Stimulated activated CD4-positive, alpha-beta T cell treated with anti-CD3 and anti-CD28 coated beads, Interleukin-12 subunit alpha, Interleukin-12 subunit beta, amount 100 ng/mL, for 4 hours (primary cell): ENCODE measurements at regions not wholly inside any gene's neighbourhood (a gene's known extent, or its start where the extent isn't known, plus 50 kb on each side); places are given as distances from the start of the nearest gene placed in this dataset.

Experiments used
- DNase-seq: peaks from one replicate; pipeline ENCODE4 v3.0.0-alpha.2; 2020

- DNase-seq: no peak
Observed at GRCh38 chr2:204333861-204334260, 211.4 kb upstream of the PARD3B start.

- DNase-seq: no peak
Observed at GRCh38 chr2:204335451-204336058, 209.7 kb upstream of the PARD3B start.

GRCh38 chr2:204336153-204336744 is 209.0 kb upstream of the PARD3B start:
- no peak for DNase-seq

GRCh38 chr2:204337638-204338037 is 207.6 kb upstream of the PARD3B start:
- no peak for DNase-seq

- DNase-seq: no peak
Observed at GRCh38 chr2:204339212-204339715, 206.0 kb upstream of the PARD3B start.

GRCh38 chr2:204340511-204340910 is 204.8 kb upstream of the PARD3B start:
- no peak for DNase-seq

GRCh38 chr2:204341887-204342276 is 203.4 kb upstream of the PARD3B start:
- DNase-seq: no peak

- DNase-seq: no peak
Observed at GRCh38 chr2:204343685-204344084, 201.6 kb upstream of the PARD3B start.

- no peak for DNase-seq
Observed at GRCh38 chr2:204344119-204344518, 201.2 kb upstream of the PARD3B start.

- DNase-seq: no peak
Observed at GRCh38 chr2:204346906-204347305, 198.4 kb upstream of the PARD3B start.

- no peak for DNase-seq
Observed at GRCh38 chr2:204353823-204354222, 191.5 kb upstream of the PARD3B start.

GRCh38 chr2:204354442-204354856 is 190.8 kb upstream of the PARD3B start:
- no peak for DNase-seq

GRCh38 chr2:204355688-204356087 is 189.6 kb upstream of the PARD3B start:
- DNase-seq: no peak

- no peak for DNase-seq
Observed at GRCh38 chr2:204356151-204356641, 189.1 kb upstream of the PARD3B start.

GRCh38 chr2:204357286-204357685 is 188.0 kb upstream of the PARD3B start:
- no peak for DNase-seq

- no peak for DNase-seq
Observed at GRCh38 chr2:204359076-204359475, 186.2 kb upstream of the PARD3B start.

GRCh38 chr2:204360218-204361007 is 184.9 kb upstream of the PARD3B start:
- DNase-seq: no peak

GRCh38 chr2:204361738-204362137 is 183.5 kb upstream of the PARD3B start:
- DNase-seq: no peak

GRCh38 chr2:204362581-204362980 is 182.7 kb upstream of the PARD3B start:
- no peak for DNase-seq

- no peak for DNase-seq
Observed at GRCh38 chr2:204363513-204363912, 181.8 kb upstream of the PARD3B start.

- DNase-seq: no peak
Observed at GRCh38 chr2:204364860-204365535, 180.3 kb upstream of the PARD3B start.

GRCh38 chr2:204365811-204366210 is 179.5 kb upstream of the PARD3B start:
- no peak for DNase-seq

GRCh38 chr2:204367466-204367865 is 177.8 kb upstream of the PARD3B start:
- DNase-seq: no peak
